ENCODE measurements at regions not wholly inside any gene's neighbourhood (a gene's known extent, or its start where the extent isn't known, plus 50 kb on each side); places are given as distances from the start of the nearest gene placed in this dataset.

GRCh38 chr10:83603708-83604107 lies 535.6 kb upstream of the GHITM start:
- ATAC-seq, result peak in 2 of 4 donors; percentile 45 to 64
- intact Hi-C loops (cut with DNase I), result no loop called here
- TF ChIP-seq CTCF (IDR thresholded peaks at IDR 0.05) (no peak), POLR2A (IDR thresholded peaks at IDR 0.05) (no peak)

GRCh38 chr10:83605783-83606630 lies 533.3 kb upstream of the GHITM start:
- TF ChIP-seq POLR2A (IDR thresholded peaks at IDR 0.05) (no peak), CTCF (IDR thresholded peaks at IDR 0.05) (no peak)
- 61% methylated on average over 2 of the region's 2 CpGs for WGBS (ENCODE audit: insufficient coverage, low coverage, low lambda C conversion rate, missing lambda C conversion rate)
- H3K4me1 ChIP-seq, result no peaks in the 10 kb centered on the region
- H3K27ac ChIP-seq, result no peak overlapping the region
- no peak overlapping the region for H3K4me3 ChIP-seq
- no peaks in the 10 kb centered on the region for H3K27me3 ChIP-seq
- DNase-seq (no peak), ATAC-seq (no peak)
- H3K9me3 ChIP-seq, result no peaks in the 10 kb centered on the region
- intact Hi-C loops (cut with DNase I), result no loop called here
- no peaks in the 10 kb centered on the region for H3K36me3 ChIP-seq

More at GRCh38 chr10:83603708-83604107, 535.6 kb upstream of the GHITM start:
- Histone ChIP-seq H3K4me1 (no peaks in the 10 kb centered on the region), H3K36me3 (no peaks in the 10 kb centered on the region), H3K27ac (no peak overlapping the region), H3K4me3 (no peak overlapping the region), H3K27me3 (no peaks in the 10 kb centered on the region), H3K9me3 (no peaks in the 10 kb centered on the region)
- no peak for DNase-seq
- WGBS (ENCODE audit: insufficient coverage, low coverage, low lambda C conversion rate, missing lambda C conversion rate), result 17% methylated on average over 1 of the region's 1 CpG

- no peaks in the 10 kb centered on the region for H3K27me3 ChIP-seq
- H3K4me3 ChIP-seq, result no peak overlapping the region
- H3K27ac ChIP-seq, result no peak overlapping the region
- no peaks in the 10 kb centered on the region for H3K4me1 ChIP-seq
- intact Hi-C loops (cut with DNase I), result no loop called here
- H3K9me3 ChIP-seq, result no peaks in the 10 kb centered on the region
- H3K36me3 ChIP-seq, result no peaks in the 10 kb centered on the region
- 67% methylated on average over 7 of the region's 7 CpGs for WGBS (ENCODE audit: insufficient coverage, low coverage, low lambda C conversion rate, missing lambda C conversion rate)
- DNase-seq (no peak), ATAC-seq (no peak)
- TF ChIP-seq POLR2A (IDR thresholded peaks at IDR 0.05), result no peak
- no peak for TF ChIP-seq CTCF (IDR thresholded peaks at IDR 0.05)
These were observed 531.2 kb upstream of the GHITM start for GRCh38 chr10:83607959-83608745.

GRCh38 chr10:83612050-83612449 lies 527.3 kb upstream of the GHITM start:
- TF ChIP-seq CTCF (IDR thresholded peaks at IDR 0.05) (no peak), POLR2A (IDR thresholded peaks at IDR 0.05) (no peak)
- Histone ChIP-seq H3K9me3 (no peaks in the 10 kb centered on the region), H3K27me3 (no peaks in the 10 kb centered on the region), H3K36me3 (no peaks in the 10 kb centered on the region), H3K27ac (no peak overlapping the region), H3K4me3 (no peak overlapping the region), H3K4me1 (no peaks in the 10 kb centered on the region)
- no peak for ATAC-seq
- WGBS (ENCODE audit: insufficient coverage, low coverage, low lambda C conversion rate, missing lambda C conversion rate), result 45% methylated on average over 4 of the region's 4 CpGs
- intact Hi-C loops (cut with DNase I), result no loop called here
- no peak for DNase-seq
